Gastroesophageal sphincter (tissue), 3 donors: ENCODE measurements at regions not wholly inside any gene's neighbourhood (a gene's known extent, or its start where the extent isn't known, plus 50 kb on each side); places are given as distances from the start of the nearest gene placed in this dataset.

Experiments
- EP300 ChIP-seq: sonication (generic); formaldehyde crosslinking; IDR thresholded peaks from one replicate; pipeline ENCODE4 v1.6.1; 2017; ENCODE audit warnings: antibody characterized with exemption, mild to moderate bottlenecking
- POLR2A ChIP-seq, 2 donors: fragments of 450-650 bp; IDR thresholded peaks; one replicate each; pipeline ENCODE4 v1.6.1; 2017; ENCODE audit warnings: antibody characterized with exemption in 2 of 2, mild to moderate bottlenecking in 2 of 2, moderate library complexity in 1 of 2
- POLR2AphosphoS5 ChIP-seq: sonication (generic); formaldehyde crosslinking; IDR thresholded peaks from one replicate; pipeline ENCODE4 v1.6.1; 2017; ENCODE audit warnings: antibody characterized with exemption
- TF ChIP-seq, protein P1 (sequence below), 4 experiments: fragments of 200-600 bp in 2 of 4; fragments of 450-650 bp in 2 of 4; sonication (generic) in 1 of 4; IDR thresholded peaks; one replicate each; pipeline ENCODE4 v1.5.1; 2017 to 2019; ENCODE audit warnings: antibody characterized with exemption in 4 of 4, mild to moderate bottlenecking in 2 of 4, moderate library complexity in 2 of 4

DNA sequence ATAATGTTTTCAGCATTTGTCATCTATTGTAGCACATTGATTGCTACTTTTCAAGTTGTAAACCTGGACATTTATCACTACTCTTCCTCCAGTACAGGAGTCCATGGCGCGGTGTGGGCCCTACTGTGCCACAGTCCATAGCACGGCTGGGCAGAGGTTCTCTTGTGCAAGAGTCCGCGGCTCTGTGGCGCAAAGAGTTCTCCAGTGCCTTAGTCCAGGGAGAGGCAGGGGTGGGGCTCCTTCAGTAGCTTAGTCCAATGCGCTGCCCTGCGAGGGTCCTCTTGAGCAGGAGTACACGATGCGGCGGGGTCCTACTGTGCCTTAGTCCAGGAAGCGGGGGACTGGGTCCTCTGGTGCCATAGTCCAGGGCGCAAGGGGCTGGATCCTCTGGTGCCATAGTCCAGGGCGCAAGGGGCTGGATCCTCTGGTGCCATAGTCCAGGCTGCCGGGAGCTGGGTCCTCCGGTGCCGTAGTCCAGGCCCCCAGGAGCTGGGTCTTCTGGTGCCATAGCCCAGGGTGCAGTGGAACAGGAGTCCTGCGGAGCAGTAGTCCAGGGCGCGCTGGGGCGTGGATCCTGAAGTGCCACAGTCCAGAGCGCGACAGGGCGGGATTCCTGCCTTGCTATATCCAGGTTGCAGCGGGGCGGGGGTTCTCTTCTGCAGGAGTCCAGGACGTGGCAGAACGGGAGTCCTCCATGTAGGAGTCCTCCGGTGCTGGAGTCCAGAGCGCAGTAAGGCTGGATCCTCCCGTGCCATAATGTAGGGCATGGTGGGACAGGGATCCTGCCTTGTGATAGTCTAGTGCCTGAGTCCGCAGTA, 129.3 kb downstream of the CCDC74A start:
- TF ChIP-seq, protein P1, sequence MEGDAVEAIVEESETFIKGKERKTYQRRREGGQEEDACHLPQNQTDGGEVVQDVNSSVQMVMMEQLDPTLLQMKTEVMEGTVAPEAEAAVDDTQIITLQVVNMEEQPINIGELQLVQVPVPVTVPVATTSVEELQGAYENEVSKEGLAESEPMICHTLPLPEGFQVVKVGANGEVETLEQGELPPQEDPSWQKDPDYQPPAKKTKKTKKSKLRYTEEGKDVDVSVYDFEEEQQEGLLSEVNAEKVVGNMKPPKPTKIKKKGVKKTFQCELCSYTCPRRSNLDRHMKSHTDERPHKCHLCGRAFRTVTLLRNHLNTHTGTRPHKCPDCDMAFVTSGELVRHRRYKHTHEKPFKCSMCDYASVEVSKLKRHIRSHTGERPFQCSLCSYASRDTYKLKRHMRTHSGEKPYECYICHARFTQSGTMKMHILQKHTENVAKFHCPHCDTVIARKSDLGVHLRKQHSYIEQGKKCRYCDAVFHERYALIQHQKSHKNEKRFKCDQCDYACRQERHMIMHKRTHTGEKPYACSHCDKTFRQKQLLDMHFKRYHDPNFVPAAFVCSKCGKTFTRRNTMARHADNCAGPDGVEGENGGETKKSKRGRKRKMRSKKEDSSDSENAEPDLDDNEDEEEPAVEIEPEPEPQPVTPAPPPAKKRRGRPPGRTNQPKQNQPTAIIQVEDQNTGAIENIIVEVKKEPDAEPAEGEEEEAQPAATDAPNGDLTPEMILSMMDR (IDR thresholded peaks at IDR 0.05) = no peak
- TF ChIP-seq POLR2A (IDR thresholded peaks at IDR 0.05) (no peak), POLR2AphosphoS5 (no peak), EP300 (no peak)
